ENCODE measurements at regions not wholly inside any gene's neighbourhood (a gene's known extent, or its start where the extent isn't known, plus 50 kb on each side); places are given as distances from the start of the nearest gene placed in this dataset.
"Not testable (repeated sequence)": the region's sequence is repeated elsewhere in the genome, so short reads cannot be mapped to it uniquely, and the experiment has no call there.

DNA sequence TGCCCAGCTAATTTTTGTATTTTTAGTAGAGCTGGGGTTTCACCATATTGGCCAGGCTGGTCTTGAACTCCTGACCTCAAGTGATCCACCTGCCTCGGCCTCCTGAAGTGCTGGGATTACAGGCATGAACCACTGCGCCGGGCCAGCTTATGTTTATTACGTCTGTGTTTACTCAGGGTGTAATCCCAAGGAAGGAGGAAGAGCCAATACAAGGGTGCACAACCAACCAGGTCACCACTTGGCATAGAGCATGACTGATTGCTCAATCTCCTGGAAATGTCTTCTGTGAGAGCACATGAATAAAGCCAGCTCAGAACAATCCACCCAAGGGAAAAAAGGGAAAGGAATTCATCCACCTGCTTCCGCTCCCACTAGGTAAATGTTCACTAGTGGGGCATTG is 54.7 kb upstream of the RALY start:
- H3K9ac ChIP-seq (replicated peaks; ENCODE audit: extremely low read depth, insufficient read depth, low read length); DNase-seq (ENCODE audit: low read depth, low spot score); H3K27ac ChIP-seq (ENCODE audit: insufficient read depth, low read depth, low read length); H3K79me2 ChIP-seq (ENCODE audit: control insufficient read depth, insufficient read depth, low read length); H3K27me3 ChIP-seq (ENCODE audit: control insufficient read depth in 2 of 2, insufficient read depth in 2 of 2, low read length in 2 of 2); H3K4me3 ChIP-seq (replicated peaks in 1 of 3; ENCODE audit: insufficient read depth in 1 of 3, low read depth in 1 of 3, low read length in 3 of 3); H3K9me1 ChIP-seq (replicated peaks; ENCODE audit: control insufficient read depth, extremely low read depth, insufficient read depth, low read length); H4K20me1 ChIP-seq (replicated peaks; ENCODE audit: control insufficient read depth, extremely low read depth, insufficient read depth, low read length); H3K36me3 ChIP-seq (ENCODE audit: control insufficient read depth in 2 of 2, extremely low read depth in 1 of 2, insufficient read depth in 2 of 2, low read length in 2 of 2); dilution Hi-C loops (cut with MboI; ENCODE audit: extremely low pct_ligation_motif_present, low sequenced_read_pairs); FAIRE-seq; intact Hi-C loops (cut with micrococcal nuclease); BruUV-seq (replicated peaks); H3K9me3 ChIP-seq (replicated peaks; ENCODE audit: control insufficient read depth, insufficient read depth, low read length); H3K4me1 ChIP-seq (ENCODE audit: control insufficient read depth, extremely low read depth, insufficient read depth, low read length); H2AFZ ChIP-seq (ENCODE audit: low read depth, low read length); POLR2A ChIA-PET; H3K4me2 ChIP-seq (ENCODE audit: insufficient read depth, low read length): not testable (repeated sequence)
- CTCF ChIA-PET = interaction anchor here (1.0 to 1.8 kb wide), 2 partner anchors 13 to 24 kb away, joined by 4 read pairs; no protein-coding TSS in a partner anchor

DNA sequence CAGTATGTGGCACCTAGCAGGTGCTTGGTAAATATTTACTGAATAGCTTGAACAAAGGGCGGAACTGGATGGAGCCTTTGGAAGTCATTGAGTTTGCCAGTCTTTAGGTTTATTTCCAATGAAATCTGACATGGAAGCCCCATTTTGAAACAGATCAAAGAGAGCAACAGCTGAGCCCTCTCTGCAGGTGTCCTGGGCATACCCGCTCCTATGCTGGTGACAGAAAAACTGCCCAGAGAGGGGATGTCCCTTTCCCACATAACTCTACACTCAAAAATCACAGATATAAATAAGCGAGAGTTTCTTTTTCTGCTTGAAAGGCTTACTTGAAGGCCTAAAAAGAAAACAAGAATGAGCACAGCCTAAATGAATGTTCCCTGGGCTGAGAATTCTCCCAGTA is 53.0 kb upstream of the RALY start:
- no peaks in the 10 kb centered on the region for H3K4me1 ChIP-seq (ENCODE audit: control insufficient read depth, extremely low read depth, insufficient read depth, low read length)
- H3K9me3 ChIP-seq (replicated peaks; ENCODE audit: control insufficient read depth, insufficient read depth, low read length) = no peaks in the 10 kb centered on the region
- H3K36me3 ChIP-seq (ENCODE audit: control insufficient read depth in 2 of 2, extremely low read depth in 1 of 2, insufficient read depth in 2 of 2, low read length in 2 of 2) = no peaks in the 10 kb centered on the region
- ChIA-PET POLR2A (no interaction called here), CTCF (interaction anchor here (0.7 kb wide), 1 partner anchor 14 kb away, joined by 4 read pairs; no protein-coding TSS in a partner anchor)
- DNase-seq (ENCODE audit: low read depth, low spot score) (no peak), FAIRE-seq (no peak)
- TF ChIP-seq, protein P1, sequence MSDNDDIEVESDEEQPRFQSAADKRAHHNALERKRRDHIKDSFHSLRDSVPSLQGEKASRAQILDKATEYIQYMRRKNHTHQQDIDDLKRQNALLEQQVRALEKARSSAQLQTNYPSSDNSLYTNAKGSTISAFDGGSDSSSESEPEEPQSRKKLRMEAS (IDR thresholded peaks at IDR 0.05; ENCODE audit: insufficient read depth, insufficient read length) = no peak
- TF ChIP-seq POLR2AphosphoS5 (IDR thresholded peaks at IDR 0.05; ENCODE audit: insufficient read depth, low read depth, low read length) = no peak
- TF ChIP-seq POLR2A (IDR thresholded peaks at IDR 0.05; ENCODE audit: low read depth, low read length) = no peak
- no peak for TF ChIP-seq EZH2 (IDR thresholded peaks at IDR 0.05; ENCODE audit: borderline replicate concordance, low read depth, low read length, severe bottlenecking)
- TF ChIP-seq, protein P2, sequence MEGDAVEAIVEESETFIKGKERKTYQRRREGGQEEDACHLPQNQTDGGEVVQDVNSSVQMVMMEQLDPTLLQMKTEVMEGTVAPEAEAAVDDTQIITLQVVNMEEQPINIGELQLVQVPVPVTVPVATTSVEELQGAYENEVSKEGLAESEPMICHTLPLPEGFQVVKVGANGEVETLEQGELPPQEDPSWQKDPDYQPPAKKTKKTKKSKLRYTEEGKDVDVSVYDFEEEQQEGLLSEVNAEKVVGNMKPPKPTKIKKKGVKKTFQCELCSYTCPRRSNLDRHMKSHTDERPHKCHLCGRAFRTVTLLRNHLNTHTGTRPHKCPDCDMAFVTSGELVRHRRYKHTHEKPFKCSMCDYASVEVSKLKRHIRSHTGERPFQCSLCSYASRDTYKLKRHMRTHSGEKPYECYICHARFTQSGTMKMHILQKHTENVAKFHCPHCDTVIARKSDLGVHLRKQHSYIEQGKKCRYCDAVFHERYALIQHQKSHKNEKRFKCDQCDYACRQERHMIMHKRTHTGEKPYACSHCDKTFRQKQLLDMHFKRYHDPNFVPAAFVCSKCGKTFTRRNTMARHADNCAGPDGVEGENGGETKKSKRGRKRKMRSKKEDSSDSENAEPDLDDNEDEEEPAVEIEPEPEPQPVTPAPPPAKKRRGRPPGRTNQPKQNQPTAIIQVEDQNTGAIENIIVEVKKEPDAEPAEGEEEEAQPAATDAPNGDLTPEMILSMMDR (IDR thresholded peaks at IDR 0.05; ENCODE audit: extremely low read depth in 1 of 2, insufficient read depth in 1 of 2, low read depth in 1 of 2, low read length in 2 of 2) = no peak
- TF ChIP-seq FOS (IDR thresholded peaks at IDR 0.05; ENCODE audit: borderline replicate concordance, insufficient read depth, low read length) = no peak
- TF ChIP-seq GATA2 (IDR thresholded peaks at IDR 0.05; ENCODE audit: insufficient read depth, insufficient read length, low read depth, low read length) = no peak
- TF ChIP-seq JUN (IDR thresholded peaks at IDR 0.05; ENCODE audit: borderline replicate concordance, insufficient read depth, insufficient read length, low read depth) = no peak
- TF ChIP-seq MYC (IDR thresholded peaks at IDR 0.05; ENCODE audit: low read depth, low read length) = no peak
- dilution Hi-C loops (cut with MboI; ENCODE audit: extremely low pct_ligation_motif_present, low sequenced_read_pairs) = no loop called here
- intact Hi-C loops (cut with micrococcal nuclease) = no loop called here
- H3K27me3 ChIP-seq (ENCODE audit: control insufficient read depth in 2 of 2, insufficient read depth in 2 of 2, low read length in 2 of 2) = no peaks in the 10 kb centered on the region
- H3K27ac ChIP-seq (ENCODE audit: insufficient read depth, low read depth, low read length) = no peak overlapping the region
- H3K79me2 ChIP-seq (ENCODE audit: control insufficient read depth, insufficient read depth, low read length) = no peaks in the 10 kb centered on the region
- H3K4me2 ChIP-seq (ENCODE audit: insufficient read depth, low read length) = no peak overlapping the region
- no peak overlapping the region for H3K4me3 ChIP-seq (replicated peaks in 1 of 3; ENCODE audit: insufficient read depth in 1 of 3, low read depth in 1 of 3, low read length in 3 of 3)
- no peaks in the 10 kb centered on the region for H3K9me1 ChIP-seq (replicated peaks; ENCODE audit: control insufficient read depth, extremely low read depth, insufficient read depth, low read length)
- no peak overlapping the region for H2AFZ ChIP-seq (ENCODE audit: low read depth, low read length)
- no peaks in the 10 kb centered on the region for H4K20me1 ChIP-seq (replicated peaks; ENCODE audit: control insufficient read depth, extremely low read depth, insufficient read depth, low read length)
- no peak overlapping the region for H3K9ac ChIP-seq (replicated peaks; ENCODE audit: extremely low read depth, insufficient read depth, low read length)
- BruUV-seq (replicated peaks) = no TSS peak
